HUES6 (cell line): ENCODE measurements at regions not wholly inside any gene's neighbourhood (a gene's known extent, or its start where the extent isn't known, plus 50 kb on each side); places are given as distances from the start of the nearest gene placed in this dataset.

Source experiments
- H3K27ac ChIP-seq: 2 replicates; pipeline ENCODE4 v1.7.0; 2013; ENCODE audit warnings: low read depth, mild to moderate bottlenecking, low read length, inconsistent platforms
- H3K27me3 ChIP-seq: 2 replicates; pipeline ENCODE4 v1.6.1; 2013; ENCODE audit warnings: low read length; ENCODE audit not compliant: control insufficient read depth, insufficient read depth
- H3K36me3 ChIP-seq: 2 replicates; pipeline ENCODE4 v1.6.1; 2013; ENCODE audit warnings: low read length; ENCODE audit not compliant: control insufficient read depth, insufficient read depth
- H3K4me1 ChIP-seq: 2 replicates; pipeline ENCODE4 v1.6.1; 2013; ENCODE audit warnings: low read length; ENCODE audit not compliant: control insufficient read depth, insufficient read depth
- H3K4me3 ChIP-seq: 2 replicates; pipeline ENCODE4 v1.5.1; 2013; ENCODE audit warnings: low read depth, low read length
- H3K9ac ChIP-seq: one replicate; pipeline ENCODE4 v1.6.1; 2013; ENCODE audit warnings: mild to moderate bottlenecking, low read length
- H3K9me3 ChIP-seq: 2 replicates; pipeline ENCODE4 v1.6.1; 2013; ENCODE audit warnings: low read depth, low read length; ENCODE audit not compliant: control insufficient read depth, insufficient read depth

GRCh38 chr13:84192125-84192524 lies 309.9 kb upstream of the SLITRK1 start:
- H3K4me1 ChIP-seq = no peaks in the 10 kb centered on the region
- no peaks in the 10 kb centered on the region for H3K27me3 ChIP-seq
- no peak overlapping the region for H3K4me3 ChIP-seq
- H3K9me3 ChIP-seq = no peaks in the 10 kb centered on the region
- no peak overlapping the region for H3K9ac ChIP-seq
- no peak overlapping the region for H3K27ac ChIP-seq
- H3K36me3 ChIP-seq = no peaks in the 10 kb centered on the region

GRCh38 chr13:84191139-84191538 lies 308.9 kb upstream of the SLITRK1 start:
- H3K4me3 ChIP-seq = no peak overlapping the region
- H3K36me3 ChIP-seq = no peaks in the 10 kb centered on the region
- H3K27me3 ChIP-seq = no peaks in the 10 kb centered on the region
- no peaks in the 10 kb centered on the region for H3K4me1 ChIP-seq
- no peak overlapping the region for H3K9ac ChIP-seq
- no peaks in the 10 kb centered on the region for H3K9me3 ChIP-seq
- no peak overlapping the region for H3K27ac ChIP-seq

- Histone ChIP-seq H3K36me3 (no peaks in the 10 kb centered on the region), H3K4me3 (no peak overlapping the region), H3K4me1 (no peaks in the 10 kb centered on the region), H3K9me3 (no peaks in the 10 kb centered on the region), H3K9ac (no peak overlapping the region), H3K27ac (no peak overlapping the region), H3K27me3 (no peaks in the 10 kb centered on the region)
Observed at GRCh38 chr13:84187626-84188025, 305.4 kb upstream of the SLITRK1 start.

- H3K9ac ChIP-seq = no peak overlapping the region
- H3K27me3 ChIP-seq = no peaks in the 10 kb centered on the region
- no peaks in the 10 kb centered on the region for H3K9me3 ChIP-seq
- peaks cover 11% of the 10 kb centered on the region; the same call in 1 of the 2 replicates for H3K4me1 ChIP-seq
- H3K27ac ChIP-seq = peak overlapping the region; percentile 42; the same call in 1 of the 2 replicates
- H3K36me3 ChIP-seq = no peaks in the 10 kb centered on the region
- H3K4me3 ChIP-seq = no peak overlapping the region
Observed at GRCh38 chr13:84139561-84140158, 257.4 kb upstream of the SLITRK1 start.

- Histone ChIP-seq H3K27ac (no peak overlapping the region), H3K9ac (no peak overlapping the region), H3K27me3 (no peaks in the 10 kb centered on the region), H3K9me3 (no peaks in the 10 kb centered on the region), H3K4me3 (no peak overlapping the region), H3K4me1 (peaks cover 11% of the 10 kb centered on the region; the same call in 1 of the 2 replicates), H3K36me3 (no peaks in the 10 kb centered on the region)
Observed at GRCh38 chr13:84137292-84137691, 255.0 kb upstream of the SLITRK1 start.

- Histone ChIP-seq H3K9me3 (no peaks in the 10 kb centered on the region), H3K27ac (no peak overlapping the region), H3K27me3 (no peaks in the 10 kb centered on the region), H3K4me3 (no peak overlapping the region), H3K4me1 (peaks cover 11% of the 10 kb centered on the region; the same call in 1 of the 2 replicates), H3K9ac (no peak overlapping the region), H3K36me3 (no peaks in the 10 kb centered on the region)
Observed at GRCh38 chr13:84136582-84136981, 254.3 kb upstream of the SLITRK1 start.

GRCh38 chr13:84132491-84132890 lies 250.2 kb upstream of the SLITRK1 start:
- no peaks in the 10 kb centered on the region for H3K9me3 ChIP-seq
- no peaks in the 10 kb centered on the region for H3K4me1 ChIP-seq
- no peak overlapping the region for H3K4me3 ChIP-seq

GRCh38 chr13:84131249-84131648 lies 249.0 kb upstream of the SLITRK1 start:
- H3K27ac ChIP-seq = no peak overlapping the region
- H3K36me3 ChIP-seq = no peaks in the 10 kb centered on the region
- no peak overlapping the region for H3K9ac ChIP-seq

More at GRCh38 chr13:84132491-84132890, 250.2 kb upstream of the SLITRK1 start:
- Histone ChIP-seq H3K27me3 (no peaks in the 10 kb centered on the region), H3K27ac (no peak overlapping the region), H3K9ac (no peak overlapping the region), H3K36me3 (no peaks in the 10 kb centered on the region)

GRCh38 chr13:84130495-84131114 lies 248.3 kb upstream of the SLITRK1 start:
- no peaks in the 10 kb centered on the region for H3K4me1 ChIP-seq
- H3K9me3 ChIP-seq = no peaks in the 10 kb centered on the region
- no peak overlapping the region for H3K4me3 ChIP-seq
- no peaks in the 10 kb centered on the region for H3K36me3 ChIP-seq
- H3K9ac ChIP-seq = no peak overlapping the region
- H3K27me3 ChIP-seq = no peaks in the 10 kb centered on the region
- no peak overlapping the region for H3K27ac ChIP-seq

More at GRCh38 chr13:84131249-84131648, 249.0 kb upstream of the SLITRK1 start:
- Histone ChIP-seq H3K4me3 (no peak overlapping the region), H3K27me3 (no peaks in the 10 kb centered on the region), H3K4me1 (no peaks in the 10 kb centered on the region), H3K9me3 (no peaks in the 10 kb centered on the region)

GRCh38 chr13:84129966-84130365 lies 247.7 kb upstream of the SLITRK1 start:
- no peak overlapping the region for H3K9ac ChIP-seq
- no peaks in the 10 kb centered on the region for H3K9me3 ChIP-seq
- no peaks in the 10 kb centered on the region for H3K36me3 ChIP-seq
- H3K27me3 ChIP-seq = no peaks in the 10 kb centered on the region
- H3K4me1 ChIP-seq = no peaks in the 10 kb centered on the region
- no peak overlapping the region for H3K27ac ChIP-seq
- H3K4me3 ChIP-seq = no peak overlapping the region

- no peaks in the 10 kb centered on the region for H3K36me3 ChIP-seq
- H3K4me1 ChIP-seq = no peaks in the 10 kb centered on the region
- H3K27ac ChIP-seq = no peak overlapping the region
- H3K9ac ChIP-seq = no peak overlapping the region
- H3K9me3 ChIP-seq = no peaks in the 10 kb centered on the region
- H3K4me3 ChIP-seq = no peak overlapping the region
- H3K27me3 ChIP-seq = no peaks in the 10 kb centered on the region
Observed at GRCh38 chr13:84127597-84128128, 245.4 kb upstream of the SLITRK1 start.
